Smooth muscle cell (in vitro differentiated cells): ENCODE measurements at regions not wholly inside any gene's neighbourhood (a gene's known extent, or its start where the extent isn't known, plus 50 kb on each side); places are given as distances from the start of the nearest gene placed in this dataset.

ENCODE experiments used
- DNase-seq: peaks from one replicate; lab custom pipeline; 2025; ENCODE audit not compliant: unreplicated experiment; lab: John Stamatoyannopoulos, UW
- H2AFZ ChIP-seq: fragments of 200-600 bp; sonication (generic); 2 replicates; pipeline ENCODE4 v1.6.0; 2016; ENCODE audit warnings: antibody characterized with exemption, low read depth, mild to moderate bottlenecking
- H3F3A ChIP-seq: fragments of 200-600 bp; sonication (generic); 2 replicates; pipeline ENCODE4 v1.6.0; 2017; ENCODE audit warnings: antibody characterized with exemption, low read depth
- H3K27ac ChIP-seq: fragments of 200-600 bp; sonication (generic); 2 replicates; pipeline ENCODE4 v1.5.1; 2016; ENCODE audit warnings: low read depth, mild to moderate bottlenecking
- H3K27me3 ChIP-seq: fragments of 200-600 bp; sonication (generic); 2 replicates; pipeline ENCODE4 v1.6.1; 2016; ENCODE audit warnings: low read depth, mild to moderate bottlenecking
- H3K36me3 ChIP-seq: fragments of 200-600 bp; sonication (generic); 2 replicates; pipeline ENCODE4 v1.5.1; 2016; ENCODE audit warnings: low read depth
- H3K4me1 ChIP-seq: fragments of 200-600 bp; sonication (generic); 2 replicates; pipeline ENCODE4 v1.5.1; 2016; ENCODE audit warnings: low read depth
- H3K4me2 ChIP-seq: fragments of 200-600 bp; sonication (generic); 2 replicates; pipeline ENCODE4 v1.6.0; 2016; ENCODE audit warnings: mild to moderate bottlenecking
- H3K4me3 ChIP-seq: fragments of 200-600 bp; sonication (generic); 2 replicates; pipeline ENCODE4 v1.5.1; 2016; ENCODE audit warnings: mild to moderate bottlenecking
- H3K79me2 ChIP-seq: fragments of 200-600 bp; sonication (generic); 2 replicates; pipeline ENCODE4 v1.6.0; 2016; ENCODE audit warnings: low read depth, mild to moderate bottlenecking
- H3K9ac ChIP-seq: fragments of 200-600 bp; sonication (generic); 2 replicates; pipeline ENCODE4 v1.6.0; 2016; ENCODE audit warnings: low read depth
- H3K9me3 ChIP-seq: fragments of 200-600 bp; sonication (generic); replicated peaks from 2 replicates; pipeline ENCODE4 v1.5.1; 2016; ENCODE audit warnings: low read depth
- H4K20me1 ChIP-seq: fragments of 200-600 bp; sonication (generic); 2 replicates; pipeline ENCODE4 v1.6.0; 2016; ENCODE audit warnings: low read depth
- CTCF ChIP-seq: fragments of 200-600 bp; sonication (generic); IDR thresholded peaks from 2 replicates; pipeline ENCODE4 v1.5.1; 2017; ENCODE audit warnings: borderline replicate concordance, mild to moderate bottlenecking, antibody characterized with exemption; ENCODE audit not compliant: insufficient read depth, poor library complexity, severe bottlenecking
- WGBS: methylation state at CpG from one replicate; pipeline ENCODE4 v1.1.7; 2016; ENCODE audit warnings: low lambda C conversion rate; 5-methylcytosine and 5-hydroxymethylcytosine counted together

GRCh38 chr12:124438437-124439056 is 128.9 kb downstream of the NCOR2 start:
- no peaks in the 10 kb centered on the region for H3K36me3 ChIP-seq
- WGBS: 80% methylated on average over 8 of the region's 8 CpGs

GRCh38 chr12:124437617-124438436 is 129.6 kb downstream of the NCOR2 start:
- Histone ChIP-seq H3K27me3 (no peaks in the 10 kb centered on the region), H3K36me3 (no peaks in the 10 kb centered on the region), H3K27ac (peak overlapping the region; percentile 47), H3K4me2 (no peak overlapping the region), H3F3A (peaks cover 21% of the 10 kb centered on the region), H3K4me1 (peaks cover 28% of the 10 kb centered on the region), H3K4me3 (no peak overlapping the region), H2AFZ (no peak overlapping the region), H4K20me1 (peaks cover 27% of the 10 kb centered on the region), H3K9me3 (no peaks in the 10 kb centered on the region), H3K79me2 (peaks cover 11% of the 10 kb centered on the region), H3K9ac (no peak overlapping the region)
- TF ChIP-seq CTCF: no peak
- 87% methylated on average over 24 of the region's 36 CpGs for WGBS
- DNase-seq: no peak

More at GRCh38 chr12:124438437-124439056, 128.9 kb downstream of the NCOR2 start:
- no peak overlapping the region for H3K4me3 ChIP-seq
- H3K9ac ChIP-seq: no peak overlapping the region
- H3K9me3 ChIP-seq: no peaks in the 10 kb centered on the region
- TF ChIP-seq CTCF: no peak
- H3K4me2 ChIP-seq: no peak overlapping the region
- H3K4me1 ChIP-seq: peaks cover 21% of the 10 kb centered on the region
- no peak overlapping the region for H2AFZ ChIP-seq
- H3K79me2 ChIP-seq: peaks cover 11% of the 10 kb centered on the region
- DNase-seq: no peak
- peaks cover 30% of the 10 kb centered on the region for H4K20me1 ChIP-seq
- no peaks in the 10 kb centered on the region for H3K27me3 ChIP-seq
- H3K27ac ChIP-seq: peak overlapping the region; percentile 92
- peaks cover 21% of the 10 kb centered on the region for H3F3A ChIP-seq

- H3K4me3 ChIP-seq: no peak overlapping the region
- peak overlapping the region; percentile 47 for H3K27ac ChIP-seq
- 82% methylated on average over 7 of the region's 7 CpGs for WGBS
- no peak overlapping the region for H3K9ac ChIP-seq
- peaks cover 28% of the 10 kb centered on the region for H3K4me1 ChIP-seq
- no peak for DNase-seq
- peaks cover 21% of the 10 kb centered on the region for H3F3A ChIP-seq
- H3K36me3 ChIP-seq: no peaks in the 10 kb centered on the region
- H3K9me3 ChIP-seq: no peaks in the 10 kb centered on the region
- no peak overlapping the region for H2AFZ ChIP-seq
- peaks cover 11% of the 10 kb centered on the region for H3K79me2 ChIP-seq
- peaks cover 29% of the 10 kb centered on the region for H4K20me1 ChIP-seq
- no peak for TF ChIP-seq CTCF
- H3K4me2 ChIP-seq: no peak overlapping the region
- H3K27me3 ChIP-seq: no peaks in the 10 kb centered on the region
Observed at GRCh38 chr12:124437121-124437520, 130.3 kb downstream of the NCOR2 start.

DNA sequence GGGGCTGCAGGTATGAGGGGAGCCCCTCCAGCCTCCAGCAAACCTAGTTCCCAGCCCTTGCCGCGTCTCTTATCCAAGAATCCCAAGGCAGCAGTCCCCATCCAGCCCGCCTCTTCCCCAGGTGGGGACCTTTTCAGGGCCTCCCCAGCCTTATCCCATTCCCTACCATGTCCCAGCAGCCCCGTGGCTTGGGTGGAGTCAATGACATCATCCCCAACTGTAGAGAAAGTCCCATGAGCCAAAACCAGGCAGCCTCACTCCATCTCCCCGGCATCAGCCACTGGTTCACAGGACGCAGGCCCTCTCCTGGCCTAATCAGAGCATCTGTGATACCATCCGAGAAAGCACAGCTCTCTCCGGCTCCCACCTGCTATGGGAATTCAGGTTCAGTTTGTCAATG is 131.0 kb downstream of the NCOR2 start:
- Histone ChIP-seq H4K20me1 (peaks cover 29% of the 10 kb centered on the region), H3K79me2 (peaks cover 11% of the 10 kb centered on the region), H3K9ac (no peak overlapping the region), H2AFZ (no peak overlapping the region), H3K27me3 (no peaks in the 10 kb centered on the region), H3K27ac (no peak overlapping the region), H3F3A (peaks cover 16% of the 10 kb centered on the region), H3K36me3 (no peaks in the 10 kb centered on the region), H3K4me1 (peaks cover 28% of the 10 kb centered on the region), H3K4me3 (no peak overlapping the region), H3K4me2 (no peak overlapping the region), H3K9me3 (no peaks in the 10 kb centered on the region)
- TF ChIP-seq CTCF: no peak
- no peak for DNase-seq
- WGBS: 88% methylated on average over 8 of the region's 8 CpGs
